ENCODE measurements at regions not wholly inside any gene's neighbourhood (a gene's known extent, or its start where the extent isn't known, plus 50 kb on each side); places are given as distances from the start of the nearest gene placed in this dataset.

GRCh38 chr4:10737337-10737736, 52.8 kb upstream of the CLNK start:
- Histone ChIP-seq H3K27me3 (no peaks in the 10 kb centered on the region), H3K4me3 (no peak overlapping the region), H3K27ac (no peak overlapping the region), H3K9me3 (no peaks in the 10 kb centered on the region), H3K36me3 (no peaks in the 10 kb centered on the region), H3K4me1 (no peaks in the 10 kb centered on the region)
- DNase-seq, result no peak
- TF ChIP-seq POLR2A (IDR thresholded peaks at IDR 0.05) (no peak), CTCF (IDR thresholded peaks at IDR 0.05) (no peak)
- WGBS, 2 donors, result 72 to 76% methylated on average over 6 of the region's 6 CpGs
- intact Hi-C loops (cut with DNase I), result no loop called here

- H3K9me3 ChIP-seq, result no peaks in the 10 kb centered on the region
- 71 to 92% methylated on average over 2 of the region's 2 CpGs for WGBS, 2 donors
These were observed 52.3 kb upstream of the CLNK start for GRCh38 chr4:10736895-10737294.

GRCh38 chr4:10736266-10736665, 51.7 kb upstream of the CLNK start:
- Histone ChIP-seq H3K9me3 (no peaks in the 10 kb centered on the region), H3K4me3 (no peak overlapping the region), H3K36me3 (no peaks in the 10 kb centered on the region), H3K27ac (no peak overlapping the region), H3K27me3 (no peaks in the 10 kb centered on the region), H3K4me1 (no peaks in the 10 kb centered on the region)
- 90 to 96% methylated on average over 3 of the region's 3 CpGs for whole genome bisulfite sequencing, 2 donors
- no peak for DNase-seq
- TF ChIP-seq CTCF (IDR thresholded peaks at IDR 0.05), result no peak
- no peak for TF ChIP-seq POLR2A (IDR thresholded peaks at IDR 0.05)
- intact Hi-C loops (cut with DNase I), result no loop called here

More at GRCh38 chr4:10736895-10737294, 52.3 kb upstream of the CLNK start:
- TF ChIP-seq POLR2A (IDR thresholded peaks at IDR 0.05), result no peak
- intact Hi-C loops (cut with DNase I), result no loop called here
- Histone ChIP-seq H3K4me3 (no peak overlapping the region), H3K27ac (no peak overlapping the region), H3K27me3 (no peaks in the 10 kb centered on the region), H3K4me1 (no peaks in the 10 kb centered on the region), H3K36me3 (no peaks in the 10 kb centered on the region)
- DNase-seq, result no peak

- DNase-seq, result no peak
- TF ChIP-seq POLR2A (IDR thresholded peaks at IDR 0.05), result no peak
- no peak for TF ChIP-seq CTCF (IDR thresholded peaks at IDR 0.05)
- 76 to 86% methylated on average over 4 to 5 of the region's 5 CpGs for WGBS, 2 donors
- no peaks in the 10 kb centered on the region for H3K27me3 ChIP-seq
- no peaks in the 10 kb centered on the region for H3K4me1 ChIP-seq
- no peak overlapping the region for H3K27ac ChIP-seq
- no peaks in the 10 kb centered on the region for H3K9me3 ChIP-seq
- intact Hi-C loops (cut with DNase I), result no loop called here
- no peak overlapping the region for H3K4me3 ChIP-seq
- H3K36me3 ChIP-seq, result no peaks in the 10 kb centered on the region
These were observed 50.1 kb upstream of the CLNK start for GRCh38 chr4:10734697-10735096.
